Esophagus mucosa (tissue), 1 donor: ENCODE measurements at regions not wholly inside any gene's neighbourhood (a gene's known extent, or its start where the extent isn't known, plus 50 kb on each side); places are given as distances from the start of the nearest gene placed in this dataset.

Experiments used
- ATAC-seq: fragments of 200-7000 bp; cut with Tn5 transposase; one replicate; pipeline ENCODE4 v1.9.1; 2020
- donor health status: DM: yes; HTN: yes; CAD: no.

DNA sequence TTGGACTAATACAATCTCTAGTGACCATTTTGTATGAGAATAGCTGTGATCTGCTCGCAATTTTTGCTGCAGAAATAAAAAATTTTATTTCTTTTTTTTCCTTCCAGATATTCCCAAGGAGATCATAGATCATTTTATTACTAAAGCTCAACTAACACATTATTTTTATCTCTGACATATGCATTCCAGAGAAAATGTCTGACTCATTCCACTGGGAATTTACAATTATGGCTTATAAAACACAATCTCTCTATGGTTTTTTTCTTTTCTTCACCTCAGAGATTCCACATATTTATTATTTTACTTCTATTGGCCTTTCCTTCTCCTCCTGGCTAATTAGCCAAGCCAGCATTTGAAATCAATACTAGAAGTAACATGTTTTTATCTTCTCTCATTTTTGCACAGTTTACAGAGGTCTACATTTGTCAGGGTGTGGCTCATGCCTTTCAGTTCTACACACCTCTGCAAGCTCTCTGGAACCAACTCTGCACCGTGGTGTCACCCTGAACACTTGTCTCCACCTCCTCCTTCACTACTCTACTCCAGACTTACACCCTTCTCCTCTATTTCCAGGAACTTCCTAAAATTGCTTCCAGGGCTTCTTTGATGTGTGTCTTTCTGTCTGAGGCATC is 59.8 kb upstream of the GPM6A start:
- no peak for ATAC-seq

DNA sequence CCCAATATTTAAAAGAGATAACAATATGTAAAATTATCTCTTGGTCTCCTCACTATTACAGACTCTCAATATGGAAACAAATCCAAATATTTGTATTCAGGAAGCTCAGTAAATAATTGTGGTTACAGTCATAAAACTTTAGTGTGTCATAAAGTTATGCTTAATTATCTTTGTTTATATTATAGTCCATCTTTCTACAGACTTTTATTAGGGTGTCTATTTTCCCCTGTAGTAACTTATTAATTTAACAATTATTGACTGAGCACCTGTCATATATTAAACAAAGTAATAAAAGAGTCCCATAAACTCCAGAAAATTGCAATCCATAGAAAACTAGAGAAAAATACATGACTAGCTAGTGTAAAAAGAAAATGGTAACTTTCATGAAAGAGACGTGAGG is 61.6 kb upstream of the GPM6A start:
- no peak for ATAC-seq

DNA sequence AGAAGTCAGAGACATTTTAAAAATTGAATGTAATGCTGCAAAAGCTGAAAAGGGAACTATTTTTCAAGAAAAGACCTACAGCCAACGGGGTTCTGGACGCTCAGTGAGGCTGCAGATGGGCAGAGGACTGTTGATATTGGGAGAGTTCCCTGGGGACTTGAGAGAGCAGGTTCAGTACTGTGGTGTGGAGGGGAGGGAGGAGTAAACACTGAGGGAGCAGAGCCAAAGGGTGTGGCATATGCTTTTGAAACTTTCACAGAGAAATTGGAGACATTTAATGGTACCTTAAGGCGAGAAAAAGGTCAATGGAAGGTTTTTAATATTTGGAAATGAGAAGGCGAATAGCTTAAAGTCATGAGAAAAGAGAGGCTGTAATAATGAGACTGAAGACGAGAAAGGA is 62.2 kb upstream of the GPM6A start:
- no peak for ATAC-seq

DNA sequence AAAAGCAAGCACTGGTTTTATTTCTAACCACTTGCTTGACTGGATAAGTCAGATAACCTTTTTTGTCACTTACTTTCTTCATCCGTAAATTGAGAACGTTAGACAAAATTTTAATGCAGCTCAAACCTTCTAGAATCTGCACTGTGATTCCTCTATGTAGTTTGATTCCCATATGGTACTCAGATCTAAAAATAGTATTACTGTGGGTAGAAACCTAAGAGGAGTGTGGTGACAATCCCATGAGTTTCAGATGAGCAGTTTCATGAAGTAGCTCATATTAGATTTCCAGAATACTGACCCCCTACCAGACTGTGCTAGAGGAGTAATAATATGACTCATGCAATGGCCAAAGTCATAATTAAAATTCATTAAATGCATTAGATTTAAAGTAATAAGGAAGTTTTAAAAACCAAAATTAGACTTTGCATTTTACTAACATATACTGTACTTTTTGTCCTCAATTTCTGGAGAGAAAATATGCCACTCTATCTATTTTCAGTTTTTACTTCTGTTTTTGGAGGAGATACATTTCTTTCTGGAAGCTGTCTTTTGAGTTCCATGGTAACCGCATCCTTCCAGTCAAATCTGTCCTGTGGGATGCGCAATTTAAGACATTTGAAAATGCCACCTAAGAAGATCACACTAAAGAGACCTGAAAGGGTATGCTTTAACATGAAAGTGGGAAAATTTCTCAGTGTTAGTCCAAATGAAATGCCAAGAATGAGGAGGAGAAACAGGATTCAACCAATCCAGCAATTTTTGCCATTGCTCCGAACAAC is 64.1 kb upstream of the GPM6A start:
- ATAC-seq, result no peak

DNA sequence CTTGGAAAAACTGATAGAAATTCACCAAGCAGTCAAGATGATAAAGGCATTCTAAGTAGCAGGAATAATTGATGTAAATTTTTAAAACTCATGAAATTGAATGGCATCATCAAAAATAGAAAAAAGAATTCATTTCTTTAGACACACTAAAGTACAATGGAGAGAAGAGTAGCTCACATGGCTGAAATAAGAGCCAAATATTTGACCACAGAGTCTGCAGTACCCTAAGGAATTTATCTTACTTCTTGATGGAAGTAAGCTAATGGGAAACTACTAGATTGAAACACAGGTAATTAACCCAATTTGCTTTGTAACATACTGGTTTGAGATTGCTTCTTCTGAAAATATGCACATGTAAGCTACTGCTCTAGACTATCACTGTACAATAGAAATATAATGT is 70.8 kb upstream of the GPM6A start:
- ATAC-seq, result no peak

DNA sequence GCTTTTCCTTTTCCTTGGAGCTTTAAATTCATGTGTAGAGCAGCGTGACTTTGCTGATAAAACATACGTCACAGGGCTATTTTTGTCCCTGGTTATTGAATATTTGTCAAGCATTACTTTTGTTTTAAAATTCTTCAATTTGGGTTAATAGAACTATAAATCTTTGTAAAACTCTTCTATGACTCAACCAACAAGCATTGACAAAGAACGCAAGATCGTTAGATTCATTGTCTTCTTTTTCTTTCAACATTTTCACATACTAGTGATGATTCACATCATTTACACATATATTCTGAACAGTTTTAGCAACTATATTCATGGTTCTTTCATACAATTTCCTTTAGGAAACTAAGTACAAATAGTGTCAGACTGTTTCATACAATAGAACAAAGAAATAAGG is 72.0 kb upstream of the GPM6A start:
- ATAC-seq, result no peak

DNA sequence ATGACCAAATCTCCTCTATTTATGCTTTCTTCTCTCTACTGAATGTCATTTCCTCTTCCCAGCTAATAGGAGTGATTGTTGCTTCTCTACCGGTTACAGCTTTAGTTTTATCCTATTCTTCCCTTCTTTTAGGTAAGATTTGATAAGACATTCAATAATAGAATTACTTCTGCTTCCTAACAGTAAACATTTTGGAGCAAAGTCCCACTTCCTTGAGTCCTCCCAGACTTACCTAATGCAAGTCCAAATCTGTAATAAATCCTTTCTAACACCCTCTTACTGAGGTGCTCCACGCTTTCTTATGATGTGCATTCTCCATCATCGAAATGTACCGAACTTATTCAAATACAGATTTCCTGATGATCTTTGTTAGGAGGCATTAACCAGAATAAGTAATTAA is 79.2 kb upstream of the GPM6A start:
- ATAC-seq, result no peak

DNA sequence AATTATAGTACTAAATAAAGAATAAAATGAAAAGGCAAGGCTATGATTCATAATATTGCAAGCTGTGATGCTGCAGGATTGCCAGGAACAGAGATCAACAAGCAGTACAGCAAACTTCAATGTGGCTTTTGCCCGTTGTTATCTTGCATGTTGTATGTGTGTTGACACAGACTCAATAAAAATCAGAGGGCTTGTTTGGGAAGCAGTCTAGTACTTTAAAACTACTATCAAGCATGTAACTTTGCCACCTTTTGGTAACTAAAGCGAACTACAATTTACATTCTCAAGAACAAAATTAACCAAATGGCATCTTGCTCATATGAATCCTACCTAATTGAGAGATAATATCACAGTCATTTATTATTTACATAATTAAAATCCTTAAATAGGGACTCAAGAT is 79.8 kb upstream of the GPM6A start:
- no peak for ATAC-seq

DNA sequence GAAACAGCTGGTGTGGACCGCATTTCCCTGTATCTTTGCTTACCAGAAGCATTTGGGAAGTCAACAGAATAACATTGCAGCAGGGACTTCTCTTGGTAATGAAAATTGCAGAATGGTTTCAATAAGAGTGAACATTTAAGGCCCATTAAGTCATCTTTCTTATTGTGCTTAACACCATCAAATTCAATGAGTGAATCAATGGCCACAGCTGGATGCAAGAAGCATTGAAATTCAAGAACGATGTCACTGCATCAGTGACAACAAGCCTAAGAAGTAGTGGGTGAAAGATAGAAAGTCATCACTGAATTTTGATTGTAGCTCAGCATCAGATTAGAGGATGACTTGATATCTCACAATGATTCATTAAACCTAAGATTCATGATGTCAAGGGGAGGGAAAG is 93.9 kb upstream of the GPM6A start:
- ATAC-seq, result no peak

DNA sequence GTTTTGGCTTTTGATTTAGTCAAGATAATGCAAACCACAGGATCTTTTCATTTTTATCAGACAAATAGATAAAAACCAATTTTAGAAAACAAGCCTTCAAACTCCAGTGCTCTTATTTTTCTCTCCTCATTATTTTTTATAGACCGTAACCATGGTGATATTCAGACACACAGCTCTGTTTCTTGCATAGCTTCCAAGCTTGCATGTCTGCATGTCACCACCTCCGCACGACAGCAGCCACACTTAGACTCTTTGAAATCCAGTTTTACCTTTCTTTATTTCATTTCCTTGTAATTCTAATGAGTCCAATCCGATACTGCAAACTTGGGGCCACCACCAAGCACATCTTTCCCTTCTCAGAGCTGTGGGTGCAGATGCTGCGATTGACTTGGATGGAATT is 94.3 kb upstream of the GPM6A start:
- ATAC-seq, result no peak

DNA sequence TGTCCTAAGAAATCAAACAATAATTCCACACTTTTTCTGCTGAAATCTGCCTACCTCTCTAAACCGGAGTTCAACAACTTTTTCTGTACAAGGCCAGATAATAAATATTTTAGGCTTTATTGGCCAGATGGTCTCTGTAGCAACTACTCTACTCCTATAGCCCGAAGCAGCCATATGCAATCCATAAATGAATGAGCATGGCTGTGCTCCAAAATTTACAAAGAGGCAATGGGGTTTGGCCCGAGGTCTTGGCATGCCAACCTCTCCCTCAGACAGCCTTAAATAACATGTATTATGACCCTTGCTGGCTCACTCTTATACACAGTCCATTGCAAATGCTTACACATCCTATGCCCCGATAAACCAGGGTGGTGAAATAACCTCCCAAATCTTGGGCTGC is 98.6 kb upstream of the GPM6A start:
- ATAC-seq, result no peak

DNA sequence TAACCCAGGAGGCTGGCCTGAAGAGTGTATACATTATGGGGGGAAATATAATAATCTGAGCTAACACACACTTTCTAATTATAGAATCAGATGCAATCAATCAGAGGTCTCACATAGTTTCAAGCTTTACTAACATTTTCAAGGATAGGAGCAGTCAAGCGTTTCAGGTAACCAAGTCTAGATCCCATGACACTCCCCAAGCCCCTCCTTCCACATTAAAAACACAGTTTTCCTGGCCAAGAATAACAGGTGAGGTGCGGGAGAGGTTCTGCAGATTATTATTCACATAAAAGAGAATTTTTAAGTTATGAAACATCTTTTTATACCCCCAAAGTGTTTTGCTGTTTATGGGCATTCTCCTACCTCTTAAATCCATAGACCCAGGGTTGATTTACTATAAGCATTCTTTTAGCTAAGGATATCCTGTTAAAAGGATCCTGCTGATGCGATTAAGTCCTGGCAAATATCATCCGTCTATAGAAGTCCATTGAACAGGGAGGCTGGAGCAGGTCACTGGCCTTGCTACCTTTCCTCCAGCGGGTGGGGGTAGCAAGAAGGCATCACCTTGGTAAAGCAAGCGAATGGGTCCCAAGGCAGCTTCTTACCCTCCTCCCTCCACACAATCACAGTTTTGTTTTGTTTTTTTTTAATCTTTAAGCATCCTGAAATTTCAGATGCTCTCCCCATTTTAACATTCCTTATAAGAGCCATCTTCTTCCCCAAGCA is 104.7 kb upstream of the GPM6A start:
- ATAC-seq, result no peak

DNA sequence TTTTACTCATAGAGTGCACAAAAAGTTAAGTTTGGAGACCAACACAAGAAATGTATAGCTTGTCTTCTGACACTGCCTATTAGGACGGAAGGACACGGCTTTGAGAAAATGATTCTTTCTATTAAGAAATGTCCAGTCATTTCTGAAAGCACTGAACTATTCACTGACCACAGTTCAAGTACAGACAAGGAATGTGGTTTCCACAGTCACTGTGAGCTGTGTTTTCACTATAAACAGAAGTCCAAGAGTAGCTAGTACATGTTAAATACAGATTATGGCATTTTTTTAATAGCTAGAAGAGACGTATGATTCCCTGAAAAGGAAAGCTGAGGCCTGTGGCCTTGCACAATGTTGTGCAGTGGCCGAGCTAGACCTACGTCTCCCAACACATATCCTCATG is 115.1 kb upstream of the GPM6A start:
- no peak for ATAC-seq

DNA sequence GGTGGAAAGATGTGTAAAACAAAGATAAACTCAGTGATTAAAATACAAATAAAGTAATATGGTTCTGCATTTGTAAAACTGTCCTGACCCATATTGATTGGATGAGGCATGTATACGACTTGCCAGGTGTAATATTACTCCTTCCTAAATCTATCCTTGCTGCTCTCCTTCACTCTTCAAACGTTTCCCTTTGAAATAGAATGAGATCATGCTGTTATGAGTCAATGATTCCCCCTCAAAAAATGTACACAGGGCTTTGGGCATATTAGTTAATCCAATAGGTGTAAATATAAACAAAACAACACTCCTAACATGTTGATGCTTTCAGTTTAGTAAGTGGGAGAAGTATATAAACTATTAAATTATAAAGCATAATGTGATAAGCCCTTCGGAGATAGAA is 117.4 kb upstream of the GPM6A start:
- no peak for ATAC-seq

DNA sequence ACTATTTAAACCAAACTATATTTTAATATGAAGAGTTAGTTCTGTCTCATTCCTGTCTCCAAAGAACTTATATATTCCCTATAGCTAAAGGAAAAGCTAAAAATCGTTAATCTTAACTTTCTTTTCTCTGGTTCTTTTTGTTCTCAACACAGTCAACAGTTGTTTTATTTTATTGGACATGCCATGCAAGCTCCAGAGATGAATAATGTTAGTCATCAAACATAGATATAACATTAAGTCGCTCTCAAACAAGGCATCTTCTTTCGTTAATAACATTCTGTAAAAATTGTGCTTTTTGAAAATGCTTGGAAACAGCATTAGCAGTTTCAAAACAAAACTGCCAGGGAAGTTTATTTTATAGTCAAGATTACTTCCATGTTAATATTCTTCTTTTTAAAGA is 117.9 kb upstream of the GPM6A start:
- no peak for ATAC-seq

DNA sequence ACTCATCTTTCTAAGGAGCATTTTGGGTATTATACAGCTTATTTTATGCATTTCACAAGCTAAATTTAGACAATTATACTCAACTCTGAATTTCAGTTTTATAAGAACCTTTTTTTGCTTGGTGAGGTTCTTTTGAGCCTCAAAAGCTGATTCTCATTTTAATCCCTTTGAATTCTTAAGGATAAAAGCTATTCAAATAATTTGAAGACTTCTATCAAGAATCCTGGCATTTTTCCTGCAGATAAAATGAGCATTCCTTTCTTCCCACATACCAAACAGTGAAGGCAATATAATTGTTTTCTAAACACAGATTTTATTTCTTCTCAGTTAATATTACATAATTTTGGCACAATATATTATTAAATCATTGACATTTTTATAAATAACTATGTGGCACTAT is 118.4 kb upstream of the GPM6A start:
- no peak for ATAC-seq

DNA sequence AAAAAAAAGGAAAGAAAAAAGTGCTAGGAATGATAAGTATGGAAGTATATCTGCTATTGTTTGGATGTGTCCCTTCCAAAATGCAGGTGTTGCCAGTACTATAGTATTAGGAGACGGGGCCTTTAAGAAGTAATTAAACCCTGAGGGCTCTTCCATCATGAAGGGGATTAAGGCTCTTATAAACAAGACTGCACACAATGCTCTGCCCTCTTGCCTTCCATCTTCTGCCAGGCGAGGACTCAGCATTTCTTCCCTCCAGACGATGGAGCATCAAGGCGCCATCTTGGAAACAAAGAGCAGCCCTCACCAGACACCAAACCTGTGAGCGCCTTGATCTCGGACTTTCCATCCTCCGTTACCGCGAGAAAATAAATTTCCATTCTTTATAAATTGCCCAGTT is 120.1 kb upstream of the GPM6A start:
- ATAC-seq, result no peak

DNA sequence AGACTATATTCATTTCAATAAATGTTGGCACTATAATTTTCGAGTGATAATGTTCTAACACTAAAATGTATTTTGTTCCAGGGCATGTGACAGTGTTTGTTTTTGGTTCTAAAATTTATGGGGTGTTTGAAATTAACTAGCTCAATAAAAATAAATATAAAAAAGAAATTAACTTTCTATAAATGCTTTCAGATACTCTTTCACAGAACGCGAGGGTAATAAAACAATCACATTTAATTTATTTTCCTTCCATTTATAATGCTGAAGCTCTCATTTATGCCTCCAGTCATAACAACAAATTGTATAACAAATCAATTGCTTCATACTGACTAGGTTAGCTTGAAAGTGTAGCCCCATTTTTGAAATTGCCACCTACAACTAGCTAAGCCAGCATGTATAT is 122.4 kb upstream of the GPM6A start:
- ATAC-seq, result no peak

DNA sequence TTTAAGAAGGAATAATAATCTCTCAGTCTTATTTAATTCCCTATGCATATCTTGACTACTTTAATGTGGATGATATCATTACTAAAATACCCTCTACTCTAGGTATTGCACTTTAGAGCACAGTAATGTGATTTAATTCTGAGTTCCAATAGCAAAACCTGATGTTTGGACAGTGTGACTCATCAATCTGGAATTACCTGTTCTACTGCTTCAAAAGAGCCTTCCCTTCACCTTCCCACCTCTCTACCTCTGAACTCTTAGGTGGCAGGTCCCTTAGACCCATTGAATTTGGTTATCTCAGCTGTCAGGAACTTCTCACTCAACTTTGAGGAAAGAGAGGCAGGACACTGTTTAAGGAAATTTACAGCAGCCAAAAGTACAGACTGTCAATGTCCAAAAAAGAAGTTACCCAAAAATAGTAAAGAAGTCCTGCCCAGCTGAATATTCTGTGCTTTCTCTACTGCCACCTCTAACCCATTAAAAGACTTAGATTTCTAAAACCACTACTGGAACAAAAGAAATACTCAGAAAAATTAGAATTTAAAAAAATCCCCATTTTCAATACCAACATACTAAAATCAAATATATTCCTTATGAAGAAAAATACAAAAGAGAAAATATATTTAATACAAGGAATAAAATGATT is 123.1 kb upstream of the GPM6A start:
- ATAC-seq, result peak; percentile 59

DNA sequence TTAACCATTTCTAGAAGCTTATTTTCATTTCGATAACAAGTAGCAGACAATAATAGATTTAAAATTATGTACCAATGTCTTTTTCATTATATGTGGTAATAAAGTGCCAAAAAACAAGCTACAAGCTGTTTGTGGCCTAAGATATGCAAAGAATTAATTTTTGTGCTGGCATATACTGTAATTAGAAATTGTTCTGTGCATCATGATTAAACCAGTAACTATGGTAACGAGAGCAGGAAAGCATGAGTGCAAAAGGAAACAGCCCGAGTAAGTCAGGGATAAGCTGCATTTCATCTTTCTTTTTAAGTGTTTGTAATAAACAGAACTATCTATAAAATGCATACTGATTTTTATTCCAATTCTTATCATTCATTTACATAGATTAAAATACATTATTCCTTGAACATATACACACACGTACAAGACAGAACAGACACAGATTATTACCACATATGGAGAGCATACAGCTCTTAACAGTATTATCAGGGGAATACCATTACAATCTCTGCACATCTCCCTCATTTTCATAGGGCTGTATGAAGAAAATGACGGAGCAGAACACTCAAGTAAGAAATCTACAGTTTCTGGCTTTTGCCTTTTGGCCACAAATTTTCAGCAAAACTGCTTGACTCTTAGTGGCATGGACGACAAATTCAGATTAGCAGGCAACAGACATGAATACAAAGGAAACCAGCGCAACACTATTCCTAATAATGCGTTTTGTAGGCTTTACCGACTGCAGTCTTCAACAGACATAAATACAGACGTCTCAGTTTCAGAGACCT is 121.3 kb upstream of the WDR17 start:
- no peak for ATAC-seq

DNA sequence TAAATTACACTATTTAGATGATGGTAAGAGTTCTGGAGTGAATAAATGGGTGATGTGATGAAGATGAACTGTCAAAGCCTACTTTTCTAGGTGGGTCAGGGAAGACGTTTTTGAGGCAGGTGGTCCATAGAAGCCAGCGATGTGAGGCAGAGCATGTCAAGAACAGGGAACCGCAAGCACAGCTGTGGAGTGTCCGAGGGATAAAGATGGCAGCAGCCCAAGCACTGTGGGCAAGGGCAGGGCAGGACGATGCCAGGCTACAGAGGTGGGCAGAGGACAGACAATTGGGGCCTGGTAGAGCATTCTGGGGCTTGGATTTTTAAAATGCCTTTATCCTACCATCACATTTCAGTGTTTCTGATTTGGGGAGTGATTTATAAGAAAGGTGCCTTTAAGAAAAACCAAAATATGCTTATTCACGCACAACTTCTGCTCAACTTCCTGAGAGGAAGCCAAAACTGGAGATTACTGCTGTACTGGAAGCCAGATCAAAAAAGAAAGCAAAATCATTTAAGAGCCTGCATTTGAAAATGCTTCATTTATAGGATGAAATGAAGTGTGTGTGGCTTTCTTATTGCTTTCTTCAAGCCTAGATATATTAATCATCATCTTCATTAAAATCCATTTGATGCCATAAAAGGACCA is 119.0 kb upstream of the WDR17 start:
- no peak for ATAC-seq

DNA sequence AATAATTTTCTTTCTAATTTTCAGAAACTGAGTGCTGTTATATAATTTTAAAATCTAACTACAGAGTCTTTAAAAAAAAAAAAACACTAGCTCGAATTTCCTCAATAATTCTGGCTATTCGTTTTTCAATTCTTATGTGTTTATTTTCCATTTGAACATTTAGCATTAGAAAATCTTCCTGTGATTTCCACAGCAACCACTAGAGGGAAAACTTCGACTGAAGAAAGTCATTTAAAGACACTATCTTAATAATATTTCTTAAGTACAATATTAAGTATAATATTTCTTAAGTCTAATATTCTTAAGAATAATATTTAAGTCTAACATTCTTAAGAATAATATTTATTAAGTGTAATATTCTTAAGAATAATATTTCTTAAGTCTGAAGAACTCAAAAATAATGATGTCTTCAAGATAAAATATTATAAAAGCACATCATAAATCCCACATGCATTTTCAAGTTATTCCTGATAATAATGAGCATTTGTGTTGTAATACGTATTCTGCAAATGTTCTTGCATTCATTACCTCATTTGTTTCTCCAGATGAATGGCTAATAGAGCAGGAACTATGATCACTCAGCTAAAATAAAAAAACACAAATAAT is 118.4 kb upstream of the WDR17 start:
- ATAC-seq, result no peak
